ENCODE measurements at regions not wholly inside any gene's neighbourhood (a gene's known extent, or its start where the extent isn't known, plus 50 kb on each side); places are given as distances from the start of the nearest gene placed in this dataset.

DNA sequence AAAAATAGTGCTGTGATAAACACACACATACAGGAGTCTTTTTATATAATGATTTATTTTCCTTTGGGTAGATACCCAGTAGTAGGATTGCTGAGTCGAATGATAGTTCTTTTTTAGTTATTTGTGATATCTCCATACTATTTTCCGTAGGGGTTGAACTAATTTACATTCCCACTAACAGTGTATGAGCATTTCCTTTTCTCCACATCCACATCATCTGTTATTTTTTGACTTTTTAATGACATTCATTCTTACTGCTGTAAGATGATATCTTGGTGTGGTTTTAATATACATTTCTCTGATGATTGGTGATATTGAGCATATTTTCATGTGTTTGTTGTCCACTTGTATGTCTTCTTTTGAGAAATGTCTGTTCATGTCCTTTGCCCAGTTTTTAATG is 78.3 kb downstream of the NIBAN1 start:
- intact Hi-C loops (cut with DNase I; ENCODE audit: low total_unique reads), result no loop called here

GRCh38 chr1:184895086-184895485 is 79.2 kb downstream of the NIBAN1 start:
- TF ChIP-seq, protein P1, sequence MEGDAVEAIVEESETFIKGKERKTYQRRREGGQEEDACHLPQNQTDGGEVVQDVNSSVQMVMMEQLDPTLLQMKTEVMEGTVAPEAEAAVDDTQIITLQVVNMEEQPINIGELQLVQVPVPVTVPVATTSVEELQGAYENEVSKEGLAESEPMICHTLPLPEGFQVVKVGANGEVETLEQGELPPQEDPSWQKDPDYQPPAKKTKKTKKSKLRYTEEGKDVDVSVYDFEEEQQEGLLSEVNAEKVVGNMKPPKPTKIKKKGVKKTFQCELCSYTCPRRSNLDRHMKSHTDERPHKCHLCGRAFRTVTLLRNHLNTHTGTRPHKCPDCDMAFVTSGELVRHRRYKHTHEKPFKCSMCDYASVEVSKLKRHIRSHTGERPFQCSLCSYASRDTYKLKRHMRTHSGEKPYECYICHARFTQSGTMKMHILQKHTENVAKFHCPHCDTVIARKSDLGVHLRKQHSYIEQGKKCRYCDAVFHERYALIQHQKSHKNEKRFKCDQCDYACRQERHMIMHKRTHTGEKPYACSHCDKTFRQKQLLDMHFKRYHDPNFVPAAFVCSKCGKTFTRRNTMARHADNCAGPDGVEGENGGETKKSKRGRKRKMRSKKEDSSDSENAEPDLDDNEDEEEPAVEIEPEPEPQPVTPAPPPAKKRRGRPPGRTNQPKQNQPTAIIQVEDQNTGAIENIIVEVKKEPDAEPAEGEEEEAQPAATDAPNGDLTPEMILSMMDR (IDR thresholded peaks at IDR 0.05), result no peak
- TF ChIP-seq POLR2A (IDR thresholded peaks at IDR 0.05), result no peak
- no peaks in the 10 kb centered on the region for H3K4me1 ChIP-seq
- H3K9me3 ChIP-seq, result no peaks in the 10 kb centered on the region
- intact Hi-C loops (cut with DNase I; ENCODE audit: low total_unique reads), result no loop called here
- no peaks in the 10 kb centered on the region for H3K36me3 ChIP-seq
- H3K27ac ChIP-seq, result no peak overlapping the region
- DNase-seq, result no peak
- H3K27me3 ChIP-seq, result no peaks in the 10 kb centered on the region
- no peak overlapping the region for H3K4me3 ChIP-seq

More for the DNA sequence above, 78.3 kb downstream of the NIBAN1 start:
- Histone ChIP-seq H3K27ac (no peak overlapping the region), H3K4me3 (no peak overlapping the region), H3K4me1 (no peaks in the 10 kb centered on the region), H3K9me3 (no peaks in the 10 kb centered on the region), H3K36me3 (no peaks in the 10 kb centered on the region), H3K27me3 (no peaks in the 10 kb centered on the region)
- DNase-seq, result no peak
- TF ChIP-seq POLR2A (IDR thresholded peaks at IDR 0.05), result no peak
- TF ChIP-seq, protein P1 (IDR thresholded peaks at IDR 0.05), result no peak

DNA sequence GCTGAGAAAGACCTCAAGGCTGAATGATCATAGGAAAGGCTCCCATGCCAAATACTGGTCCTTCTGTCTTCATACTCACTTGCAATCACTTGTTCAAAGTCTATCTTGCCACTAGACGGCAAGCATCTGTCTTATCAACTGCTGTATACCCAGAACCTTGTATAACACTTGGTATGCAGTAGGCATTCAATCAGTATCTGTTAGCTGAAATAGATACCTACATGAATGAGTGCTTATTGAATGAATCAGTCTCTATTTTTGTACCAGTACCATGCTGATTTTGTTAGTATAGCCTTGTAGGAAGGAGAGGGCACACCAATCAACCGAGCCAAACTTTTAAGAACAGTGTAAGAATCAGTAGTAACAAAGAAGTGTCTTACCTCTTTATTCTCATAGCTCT is 80.6 kb downstream of the NIBAN1 start:
- Histone ChIP-seq H3K27ac (no peak overlapping the region), H3K36me3 (no peaks in the 10 kb centered on the region), H3K27me3 (no peaks in the 10 kb centered on the region), H3K9me3 (no peaks in the 10 kb centered on the region), H3K4me1 (no peaks in the 10 kb centered on the region), H3K4me3 (no peak overlapping the region)
- TF ChIP-seq, protein P1 (IDR thresholded peaks at IDR 0.05), result no peak
- no peak for TF ChIP-seq POLR2A (IDR thresholded peaks at IDR 0.05)
- intact Hi-C loops (cut with DNase I; ENCODE audit: low total_unique reads), result no loop called here
- DNase-seq, result no peak

DNA sequence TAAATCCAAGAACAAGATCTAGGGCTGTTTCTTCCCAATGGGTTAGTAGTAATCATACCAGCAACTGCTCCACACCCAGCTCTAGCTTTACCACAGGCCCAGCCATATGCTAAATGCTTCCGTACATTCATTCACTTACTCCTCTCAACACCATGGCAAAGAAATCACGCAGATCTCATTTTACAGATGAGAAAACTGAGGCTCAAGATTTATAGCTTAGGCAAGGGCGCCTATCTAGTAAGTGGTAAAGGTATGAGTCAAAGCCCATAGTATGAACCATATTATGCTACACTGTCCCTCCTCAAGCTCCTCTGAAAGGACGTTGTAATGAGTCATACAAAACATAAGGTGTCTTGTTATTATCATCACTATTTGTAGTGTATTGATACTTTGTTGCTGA is 82.2 kb downstream of the NIBAN1 start:
- Histone ChIP-seq H3K36me3 (no peaks in the 10 kb centered on the region), H3K27ac (peak overlapping the region; percentile 13 to 56), H3K4me3 (no peak overlapping the region), H3K4me1 (no peaks in the 10 kb centered on the region), H3K27me3 (no peaks in the 10 kb centered on the region), H3K9me3 (no peaks in the 10 kb centered on the region)
- no peak for TF ChIP-seq POLR2A (IDR thresholded peaks at IDR 0.05)
- TF ChIP-seq, protein P1 (IDR thresholded peaks at IDR 0.05), result no peak
- no peak for DNase-seq
- intact Hi-C loops (cut with DNase I; ENCODE audit: low total_unique reads), result no loop called here

GRCh38 chr1:184891440-184891839 is 82.9 kb downstream of the NIBAN1 start:
- TF ChIP-seq, protein P1 (IDR thresholded peaks at IDR 0.05), result no peak
- no peak for TF ChIP-seq POLR2A (IDR thresholded peaks at IDR 0.05)
- H3K27ac ChIP-seq, result peak overlapping the region in 1 of 2 donors; percentile 56
- DNase-seq, result no peak
- no peak overlapping the region for H3K4me3 ChIP-seq
- no peaks in the 10 kb centered on the region for H3K4me1 ChIP-seq
- intact Hi-C loops (cut with DNase I; ENCODE audit: low total_unique reads), result no loop called here
- no peaks in the 10 kb centered on the region for H3K36me3 ChIP-seq
- no peaks in the 10 kb centered on the region for H3K9me3 ChIP-seq
- H3K27me3 ChIP-seq, result no peaks in the 10 kb centered on the region

Measured in uterus (tissue), 3 donors.